Liver (tissue), 3 donors: ENCODE measurements at regions not wholly inside any gene's neighbourhood (a gene's known extent, or its start where the extent isn't known, plus 50 kb on each side); places are given as distances from the start of the nearest gene placed in this dataset.

Experiments
- CTCF ChIP-seq: fragments of 150-350 bp; IDR thresholded peaks from 2 replicates; pipeline ENCODE4 v1.5.1; 2017; ENCODE audit warnings: improper control_type of control experiment, low read depth, low read length; ENCODE audit not compliant: missing input control
- GABPA ChIP-seq, 2 donors: IDR thresholded peaks in 1 of 2; conservative IDR thresholded peaks in 1 of 2; 2 replicates each; pipeline ENCODE4 v1.6.1; 2016; ENCODE audit warnings: antibody characterized with exemption in 2 of 2, mild to moderate bottlenecking in 1 of 2, moderate library complexity in 1 of 2
- SP1 ChIP-seq: IDR thresholded peaks from 2 replicates; pipeline ENCODE4 v1.6.1; 2018; ENCODE audit warnings: antibody characterized with exemption, mild to moderate bottlenecking
- TF ChIP-seq, protein P1 (sequence below): IDR thresholded peaks from 2 replicates; pipeline ENCODE4 v1.6.1; 2016; ENCODE audit warnings: antibody characterized with exemption
- TF ChIP-seq, protein P2 (sequence below): IDR thresholded peaks from 2 replicates; pipeline ENCODE4 v1.6.1; 2016; ENCODE audit warnings: antibody characterized with exemption, mild to moderate bottlenecking
- donor health status: healthy.
- donor health status: healthy.

DNA sequence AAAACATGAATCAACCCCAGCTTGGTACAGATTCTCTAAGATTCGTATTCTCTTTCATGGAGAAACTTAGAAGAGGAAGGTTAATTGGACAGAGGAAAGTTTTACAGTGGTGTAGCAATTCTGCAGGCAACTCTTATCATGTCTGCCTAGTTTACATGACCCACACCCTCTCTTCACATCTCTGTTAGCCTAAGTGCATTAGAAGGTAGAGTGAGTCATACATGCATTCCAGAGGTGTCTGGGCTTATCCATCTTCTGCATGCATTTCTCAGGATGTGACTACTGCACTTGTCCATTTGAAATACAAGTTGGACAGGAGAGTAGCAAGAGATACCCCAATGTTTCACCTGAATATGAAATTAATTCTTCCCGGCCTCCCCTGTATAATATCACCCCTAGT, 578.4 kb upstream of the NCAM2 start:
- TF ChIP-seq SP1 (no peak), CTCF (no peak), GABPA (IDR thresholded peaks at IDR 0.05 in 1 of 2, conservative IDR thresholded peaks at IDR 0.05 in 1 of 2) (no peak)
- TF ChIP-seq, protein P1, sequence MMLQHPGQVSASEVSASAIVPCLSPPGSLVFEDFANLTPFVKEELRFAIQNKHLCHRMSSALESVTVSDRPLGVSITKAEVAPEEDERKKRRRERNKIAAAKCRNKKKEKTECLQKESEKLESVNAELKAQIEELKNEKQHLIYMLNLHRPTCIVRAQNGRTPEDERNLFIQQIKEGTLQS: no peak
- TF ChIP-seq, protein P2, sequence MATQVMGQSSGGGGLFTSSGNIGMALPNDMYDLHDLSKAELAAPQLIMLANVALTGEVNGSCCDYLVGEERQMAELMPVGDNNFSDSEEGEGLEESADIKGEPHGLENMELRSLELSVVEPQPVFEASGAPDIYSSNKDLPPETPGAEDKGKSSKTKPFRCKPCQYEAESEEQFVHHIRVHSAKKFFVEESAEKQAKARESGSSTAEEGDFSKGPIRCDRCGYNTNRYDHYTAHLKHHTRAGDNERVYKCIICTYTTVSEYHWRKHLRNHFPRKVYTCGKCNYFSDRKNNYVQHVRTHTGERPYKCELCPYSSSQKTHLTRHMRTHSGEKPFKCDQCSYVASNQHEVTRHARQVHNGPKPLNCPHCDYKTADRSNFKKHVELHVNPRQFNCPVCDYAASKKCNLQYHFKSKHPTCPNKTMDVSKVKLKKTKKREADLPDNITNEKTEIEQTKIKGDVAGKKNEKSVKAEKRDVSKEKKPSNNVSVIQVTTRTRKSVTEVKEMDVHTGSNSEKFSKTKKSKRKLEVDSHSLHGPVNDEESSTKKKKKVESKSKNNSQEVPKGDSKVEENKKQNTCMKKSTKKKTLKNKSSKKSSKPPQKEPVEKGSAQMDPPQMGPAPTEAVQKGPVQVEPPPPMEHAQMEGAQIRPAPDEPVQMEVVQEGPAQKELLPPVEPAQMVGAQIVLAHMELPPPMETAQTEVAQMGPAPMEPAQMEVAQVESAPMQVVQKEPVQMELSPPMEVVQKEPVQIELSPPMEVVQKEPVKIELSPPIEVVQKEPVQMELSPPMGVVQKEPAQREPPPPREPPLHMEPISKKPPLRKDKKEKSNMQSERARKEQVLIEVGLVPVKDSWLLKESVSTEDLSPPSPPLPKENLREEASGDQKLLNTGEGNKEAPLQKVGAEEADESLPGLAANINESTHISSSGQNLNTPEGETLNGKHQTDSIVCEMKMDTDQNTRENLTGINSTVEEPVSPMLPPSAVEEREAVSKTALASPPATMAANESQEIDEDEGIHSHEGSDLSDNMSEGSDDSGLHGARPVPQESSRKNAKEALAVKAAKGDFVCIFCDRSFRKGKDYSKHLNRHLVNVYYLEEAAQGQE: no peak
